Amniotic epithelial cell (primary cell): ENCODE measurements at regions not wholly inside any gene's neighbourhood (a gene's known extent, or its start where the extent isn't known, plus 50 kb on each side); places are given as distances from the start of the nearest gene placed in this dataset.
"Not testable (repeated sequence)": the region's sequence is repeated elsewhere in the genome, so short reads cannot be mapped to it uniquely, and the experiment has no call there.

Experiments used
- DNase-seq: peaks from one replicate; pipeline ENCODE4 v3.0.0-alpha.2; 2010; ENCODE audit warnings: low read depth

- peak; percentile 40 for DNase-seq
Measured at GRCh38 chr7:106345421-106346166, 60.8 kb upstream of the NAMPT start.

- DNase-seq = peak; percentile 50
Measured at GRCh38 chr7:106344861-106345260, 60.1 kb upstream of the NAMPT start.

GRCh38 chr7:106344211-106344610 lies 59.4 kb upstream of the NAMPT start:
- no peak for DNase-seq

GRCh38 chr7:106342049-106342448 lies 57.3 kb upstream of the NAMPT start:
- DNase-seq = not testable (repeated sequence)

- DNase-seq = not testable (repeated sequence)
Measured at GRCh38 chr7:106340247-106340596, 55.4 kb upstream of the NAMPT start.

- no peak for DNase-seq
Measured at GRCh38 chr7:106339513-106340246, 54.9 kb upstream of the NAMPT start.

- no peak for DNase-seq
Measured at GRCh38 chr7:106337754-106338153, 53.0 kb upstream of the NAMPT start.

- DNase-seq = no peak
Measured at GRCh38 chr7:106335814-106336213, 51.0 kb upstream of the NAMPT start.
